B cell (primary cell): ENCODE measurements at regions not wholly inside any gene's neighbourhood (a gene's known extent, or its start where the extent isn't known, plus 50 kb on each side); places are given as distances from the start of the nearest gene placed in this dataset.

ENCODE experiments used
- ATAC-seq: fragments of 200-7000 bp; cut with Tn5 transposase; one replicate; pipeline ENCODE4 v1.10.0; 2021; ENCODE audit warnings: low read depth, mild to moderate bottlenecking, moderate number of reproducible peaks, moderate library complexity
- CTCF ChIA-PET: fragments of 350-600 bp; sonication (Branson Sonifier 250); formaldehyde crosslinking; loops from one replicate; lab custom pipeline; 2021; ENCODE audit warnings: antibody characterized with exemption, inconsistent platforms; lab: Charles Lee
- POLR2A ChIA-PET: fragments of 350-600 bp; sonication (Branson Sonifier 250); formaldehyde crosslinking; loops from one replicate; lab custom pipeline; 2021; ENCODE audit warnings: antibody characterized with exemption; lab: Charles Lee
- DNase-seq: peaks from one replicate; pipeline ENCODE4 v3.0.0; 2013
- H2AFZ ChIP-seq: 2 replicates; pipeline ENCODE4 v1.6.1; 2012; ENCODE audit warnings: mild to moderate bottlenecking, low read depth, low read length; ENCODE audit not compliant: insufficient read depth, poor library complexity, severe bottlenecking
- H3K27ac ChIP-seq, 2 donors: 1 replicate in 1 of 2; 2 replicates in 1 of 2; pipeline ENCODE4 v1.5.1; 2012 to 2013; ENCODE audit warnings: low read length in 2 of 2, mild to moderate bottlenecking in 2 of 2, moderate library complexity in 1 of 2
- H3K27me3 ChIP-seq, 4 experiments: fragments of 200-600 bp in 1 of 4; sonication (generic) in 1 of 4; replicated peaks in 1 of 4; 1 replicate in 2 of 4; 2 replicates in 2 of 4; pipeline versions ENCODE4 v1.6.1 to v1.7.0; 2013 to 2016; ENCODE audit warnings: low read length in 3 of 4, mild to moderate bottlenecking in 2 of 4, mixed read lengths in 1 of 4, moderate library complexity in 1 of 4; ENCODE audit not compliant: insufficient read depth in 4 of 4, control insufficient read depth in 3 of 4; ENCODE audit errors: control extremely low read depth in 1 of 4
- H3K36me3 ChIP-seq, 2 experiments: replicated peaks in 1 of 2; 1 replicate in 1 of 2; 2 replicates in 1 of 2; pipeline versions ENCODE4 v1.6.1 to v1.7.1; 2013; ENCODE audit warnings: low read length in 1 of 2; ENCODE audit not compliant: insufficient read depth in 2 of 2, control insufficient read depth in 1 of 2; ENCODE audit errors: control extremely low read depth in 1 of 2, extremely low read depth in 1 of 2
- H3K4me1 ChIP-seq, 2 donors: fragments of 200-600 bp in 1 of 2; sonication (generic) in 1 of 2; 1 replicate in 1 of 2; 2 replicates in 1 of 2; pipeline versions ENCODE4 v1.5.1 to v1.6.1; 2013 to 2017; ENCODE audit warnings: low read length in 2 of 2; ENCODE audit not compliant: control insufficient read depth in 2 of 2, insufficient read depth in 2 of 2
- H3K4me2 ChIP-seq: replicated peaks from 2 replicates; pipeline ENCODE3; 2012; ENCODE audit warnings: mild to moderate bottlenecking, low read depth, low read length; ENCODE audit not compliant: poor library complexity, severe bottlenecking
- H3K4me3 ChIP-seq, 5 experiments: fragments of 200-600 bp in 1 of 5; sonication (generic) in 1 of 5; 1 replicate in 3 of 5; 2 replicates in 2 of 5; pipeline versions ENCODE4 v1.5.1 to v1.7.0; 2011 to 2016; ENCODE audit warnings: low read length in 4 of 5, mild to moderate bottlenecking in 4 of 5, low read depth in 2 of 5, control low read depth in 1 of 5, moderate library complexity in 1 of 5; ENCODE audit not compliant: insufficient read depth in 1 of 5; ENCODE audit errors: control extremely low read depth in 1 of 5, extremely low read depth in 1 of 5
- H3K79me2 ChIP-seq: fragments of 200-600 bp; sonication (generic); one replicate; pipeline ENCODE4 v1.6.0; 2016; ENCODE audit warnings: low read length; ENCODE audit not compliant: control insufficient read depth, insufficient read depth
- H3K9ac ChIP-seq: fragments of 200-600 bp; sonication (generic); 2 replicates; pipeline ENCODE4 v1.6.1; 2017; ENCODE audit warnings: mild to moderate bottlenecking, low read length, moderate library complexity
- H3K9me3 ChIP-seq, 3 donors: one replicate each; pipeline versions ENCODE4 v1.6.1 to v1.7.1; 2013; ENCODE audit warnings: low read length in 2 of 3; ENCODE audit not compliant: control insufficient read depth in 2 of 3, insufficient read depth in 1 of 3; ENCODE audit errors: control extremely low read depth in 1 of 3
- H4K20me1 ChIP-seq: 2 replicates; pipeline ENCODE4 v1.6.0; 2012; ENCODE audit warnings: mild to moderate bottlenecking, low read length; ENCODE audit not compliant: insufficient read depth, control insufficient read depth, poor library complexity, severe bottlenecking
- H3K27ac Mint-ChIP-seq: one replicate; pipeline ENCODE4 v1.8.0; 2021; ENCODE audit warnings: mixed read lengths
- H3K27me3 Mint-ChIP-seq: one replicate; pipeline ENCODE4 v1.8.0; 2021; ENCODE audit warnings: mixed read lengths
- H3K4me1 Mint-ChIP-seq: one replicate; pipeline ENCODE4 v1.8.0; 2021; ENCODE audit warnings: mixed read lengths
- H3K4me3 Mint-ChIP-seq: one replicate; pipeline ENCODE4 v1.8.0; 2021; ENCODE audit warnings: mixed read lengths
- H3K9me3 Mint-ChIP-seq: one replicate; pipeline ENCODE4 v1.8.0; 2022; ENCODE audit warnings: mixed read lengths; ENCODE audit not compliant: insufficient read depth
- EZH2 ChIP-seq: IDR thresholded peaks from 2 replicates; pipeline ENCODE4 v1.6.1; 2012; ENCODE audit warnings: borderline replicate concordance, low read depth, mild to moderate bottlenecking, moderate library complexity, low read length; ENCODE audit not compliant: insufficient read depth, poor library complexity, severe bottlenecking
- WGBS: methylation state at CpG from one replicate; pipeline ENCODE4 v1.1.5; 2013; ENCODE audit warnings: missing lambda C conversion rate; ENCODE audit not compliant: insufficient coverage; 5-methylcytosine and 5-hydroxymethylcytosine counted together
- intact Hi-C: fragments of 100-400 bp; cut with micrococcal nuclease; formaldehyde crosslinking; loops from one replicate; pipeline ENCODE4 v1.10.0; 2022
- TF ChIP-seq, protein P1 (sequence below): fragments of 200-600 bp; IDR thresholded peaks from one replicate; pipeline ENCODE4 v1.8.0; 2022; ENCODE audit warnings: antibody characterized with exemption, mild to moderate bottlenecking

DNA sequence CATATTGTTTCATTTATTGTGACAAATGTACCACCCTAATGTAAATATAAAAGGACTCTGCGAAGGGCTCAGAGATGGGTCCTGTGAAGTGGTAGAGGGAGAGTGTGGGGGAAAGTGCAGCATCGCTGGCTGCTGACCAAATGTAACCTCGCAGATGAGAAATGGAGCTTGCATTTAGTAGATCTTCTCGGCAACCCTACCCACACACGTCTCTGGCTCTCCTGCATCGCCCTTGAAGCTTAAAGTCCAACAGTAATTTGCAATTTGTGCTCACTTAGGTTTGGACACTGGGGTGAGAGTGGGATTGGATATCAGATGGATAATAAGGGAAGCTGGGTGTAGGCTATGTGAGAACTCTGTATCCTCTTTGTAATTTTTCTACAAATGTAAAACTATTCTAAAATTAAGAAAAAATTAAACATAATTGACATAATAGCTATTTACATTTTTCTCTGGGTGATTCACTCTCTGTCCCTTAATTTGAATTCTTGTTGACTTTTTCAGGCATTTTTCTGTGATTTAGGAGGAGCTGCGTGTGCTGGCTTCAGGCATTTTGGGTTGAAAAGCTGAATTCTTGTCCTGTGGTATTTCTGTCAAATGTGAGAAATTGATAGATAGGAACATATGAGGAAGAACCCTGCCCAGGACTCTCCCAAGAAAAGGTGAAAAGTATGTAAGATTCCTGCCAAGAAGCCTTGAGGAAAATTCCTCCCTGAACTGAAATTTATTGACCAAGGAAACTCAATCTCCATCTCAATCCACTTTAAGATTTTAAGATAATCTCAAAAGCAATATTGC lies 524.7 kb upstream of the MCTP2 start:
- DNase-seq (no peak), ATAC-seq (no peak)
- Histone ChIP-seq H3K4me2 (no peak overlapping the region), H3K27ac (no peak overlapping the region), H4K20me1 (no peaks in the 10 kb centered on the region), H3K4me1 (no peaks in the 10 kb centered on the region), H3K4me3 (no peak overlapping the region), H2AFZ (no peak overlapping the region), H3K79me2 (no peaks in the 10 kb centered on the region), H3K36me3 (no peaks in the 10 kb centered on the region), H3K9me3 (no peaks in the 10 kb centered on the region), H3K9ac (no peak overlapping the region), H3K27me3 (no peaks in the 10 kb centered on the region)
- POLR2A ChIA-PET, result no interaction called here
- Mint-ChIP-seq H3K4me1 (no peaks in the 10 kb centered on the region), H3K27me3 (no peaks in the 10 kb centered on the region), H3K9me3 (no peaks in the 10 kb centered on the region), H3K27ac (no peak overlapping the region), H3K4me3 (no peak overlapping the region)
- no peak for TF ChIP-seq EZH2
- TF ChIP-seq, protein P1, sequence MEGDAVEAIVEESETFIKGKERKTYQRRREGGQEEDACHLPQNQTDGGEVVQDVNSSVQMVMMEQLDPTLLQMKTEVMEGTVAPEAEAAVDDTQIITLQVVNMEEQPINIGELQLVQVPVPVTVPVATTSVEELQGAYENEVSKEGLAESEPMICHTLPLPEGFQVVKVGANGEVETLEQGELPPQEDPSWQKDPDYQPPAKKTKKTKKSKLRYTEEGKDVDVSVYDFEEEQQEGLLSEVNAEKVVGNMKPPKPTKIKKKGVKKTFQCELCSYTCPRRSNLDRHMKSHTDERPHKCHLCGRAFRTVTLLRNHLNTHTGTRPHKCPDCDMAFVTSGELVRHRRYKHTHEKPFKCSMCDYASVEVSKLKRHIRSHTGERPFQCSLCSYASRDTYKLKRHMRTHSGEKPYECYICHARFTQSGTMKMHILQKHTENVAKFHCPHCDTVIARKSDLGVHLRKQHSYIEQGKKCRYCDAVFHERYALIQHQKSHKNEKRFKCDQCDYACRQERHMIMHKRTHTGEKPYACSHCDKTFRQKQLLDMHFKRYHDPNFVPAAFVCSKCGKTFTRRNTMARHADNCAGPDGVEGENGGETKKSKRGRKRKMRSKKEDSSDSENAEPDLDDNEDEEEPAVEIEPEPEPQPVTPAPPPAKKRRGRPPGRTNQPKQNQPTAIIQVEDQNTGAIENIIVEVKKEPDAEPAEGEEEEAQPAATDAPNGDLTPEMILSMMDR, result no peak
- intact Hi-C loops, result no loop called here
- CTCF ChIA-PET, result no interaction called here
- WGBS, result 85% methylated on average over 3 of the region's 7 CpGs

DNA sequence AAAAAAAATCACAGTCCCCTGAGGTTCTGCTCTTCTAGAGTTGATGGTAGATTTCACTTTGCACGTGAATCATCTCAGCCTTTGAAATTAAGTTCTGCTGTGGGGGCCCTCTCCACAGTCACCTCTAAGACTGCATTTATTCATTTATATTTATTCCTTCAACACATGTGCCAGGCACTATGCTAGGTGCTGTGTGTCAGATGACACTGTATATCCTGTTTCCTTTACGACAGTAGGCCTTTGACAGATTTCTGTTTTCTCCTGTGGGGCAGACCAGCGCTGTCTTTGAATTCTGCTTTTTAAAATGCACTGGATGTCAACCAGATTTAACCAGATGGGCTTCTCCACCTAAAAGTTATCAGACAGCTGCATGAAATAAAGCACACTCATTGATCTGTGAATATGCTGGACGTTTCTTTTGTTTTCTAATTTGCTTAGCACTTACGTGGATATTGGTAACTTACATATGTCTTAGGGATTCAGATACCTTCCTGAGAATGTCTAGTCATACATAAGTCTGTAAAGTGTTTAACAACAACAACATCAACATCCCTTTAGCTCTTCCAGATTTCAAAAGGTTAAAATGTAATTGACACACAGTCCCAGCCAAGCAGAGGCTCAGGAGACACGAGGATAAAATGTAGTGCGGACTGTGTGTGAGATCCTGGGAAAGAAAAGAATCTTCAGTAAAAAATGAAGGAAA lies 525.5 kb upstream of the MCTP2 start:
- POLR2A ChIA-PET, result no interaction called here
- TF ChIP-seq EZH2, result no peak
- TF ChIP-seq, protein P1, result no peak
- no peak overlapping the region for H3K4me3 ChIP-seq
- 100% methylated on average over 1 of the region's 7 CpGs for WGBS
- no peaks in the 10 kb centered on the region for H3K4me1 ChIP-seq
- H3K9ac ChIP-seq, result no peak overlapping the region
- no peak overlapping the region for H3K4me2 ChIP-seq
- H3K27ac ChIP-seq, result no peak overlapping the region
- no peaks in the 10 kb centered on the region for H4K20me1 ChIP-seq
- no peak overlapping the region for H2AFZ ChIP-seq
- Mint-ChIP-seq H3K4me3 (no peak overlapping the region), H3K27me3 (no peaks in the 10 kb centered on the region), H3K4me1 (no peaks in the 10 kb centered on the region), H3K9me3 (no peaks in the 10 kb centered on the region), H3K27ac (no peak overlapping the region)
- intact Hi-C loops, result no loop called here
- DNase-seq (no peak), ATAC-seq (no peak)
- no peaks in the 10 kb centered on the region for H3K9me3 ChIP-seq
- H3K79me2 ChIP-seq, result no peaks in the 10 kb centered on the region
- H3K27me3 ChIP-seq, result no peaks in the 10 kb centered on the region
- H3K36me3 ChIP-seq, result no peaks in the 10 kb centered on the region
- CTCF ChIA-PET, result no interaction called here
